Pancreas (tissue), 10 donors: ENCODE measurements at regions not wholly inside any gene's neighbourhood (a gene's known extent, or its start where the extent isn't known, plus 50 kb on each side); places are given as distances from the start of the nearest gene placed in this dataset.

Experiments
- ATAC-seq, 4 donors: fragments of 200-7000 bp; cut with Tn5 transposase; one replicate each; pipeline versions ENCODE4 v1.8.0 to v1.9.1; 2020; ENCODE audit warnings: mild to moderate bottlenecking in 4 of 4, moderate library complexity in 4 of 4
- DNase-seq, 6 donors: peaks; one replicate each; pipeline ENCODE4 v3.0.0-alpha.2; 2020
- FAIRE-seq: peaks from 2 replicates; lab custom pipeline; 2012; peaks lifted over from hg19 to GRCh38; lab: Jason Lieb, UNC
- H3K27ac ChIP-seq, 4 donors: fragments of 200-600 bp; sonication (generic); 1 replicate in 3 of 4; 2 replicates in 1 of 4; pipeline versions ENCODE4 v1.5.0 to v1.8.0; 2020
- H3K27me3 ChIP-seq, 4 donors: fragments of 200-600 bp; one replicate each; pipeline ENCODE4 v1.8.0; 2021
- H3K36me3 ChIP-seq, 3 donors: fragments of 200-600 bp; sonication (generic) in 1 of 3; one replicate each; pipeline versions ENCODE4 v1.5.0 to v1.8.0; 2020 to 2021
- H3K4me1 ChIP-seq, 3 donors: fragments of 200-600 bp; one replicate each; pipeline ENCODE4 v1.8.0; 2021
- H3K4me3 ChIP-seq, 4 donors: fragments of 200-600 bp; sonication (generic) in 2 of 4; one replicate each; pipeline versions ENCODE4 v1.5.0 to v1.8.0; 2020 to 2021
- H3K9me3 ChIP-seq, 4 donors: fragments of 200-600 bp; one replicate each; pipeline ENCODE4 v1.8.0; 2021
- CTCF ChIP-seq, 4 donors: fragments of 200-600 bp; sonication (generic) in 3 of 4; IDR thresholded peaks; one replicate each; pipeline versions ENCODE4 v1.5.0 to v1.8.0; 2021; ENCODE audit warnings: antibody characterized with exemption in 4 of 4
- WGBS, 2 donors: extraction: QIAGEN DNeasy Blood & Tissue Kit; methylation state at CpG; one replicate each; pipeline ENCODE4 v1.1.7; 2013; 5-methylcytosine and 5-hydroxymethylcytosine counted together
- intact Hi-C, 3 donors: fragments of 100-400 bp; cut with DNase I; formaldehyde crosslinking; loops; one replicate each; pipeline versions ENCODE4 v1.11.1 to v1.14.2; 2022
- donor health status: healthy with polysubstance abuse.
- donor health status: DM: no; HTN: no; CAD: no; lungs with moderate emphysema.
- donor health status: DM: no; HTN: no; CAD: no.
- donor health status: control.
- donor health status: control.
- donor health status: Bipolar disorder and iron deficiency.
- donor health status: DM: yes; HTN: yes; CAD: no.
- donor health status: DM: no; HTN: no; CAD: no.
- donor health status: DM: no; HTN: no; CAD: no.
- donor health status: DM: yes; HTN: yes; CAD: no.

GRCh38 chr12:13817131-13817530 lies 164.3 kb downstream of the GRIN2B start:
- H3K4me3 ChIP-seq = no peak overlapping the region
- H3K9me3 ChIP-seq = no peaks in the 10 kb centered on the region
- no peaks in the 10 kb centered on the region for H3K4me1 ChIP-seq
- no peak for TF ChIP-seq CTCF (IDR thresholded peaks at IDR 0.05)
- no peak overlapping the region for H3K27ac ChIP-seq
- ATAC-seq (peak in 1 of 4 donors; percentile 17), FAIRE-seq (no peak), DNase-seq (no peak)
- H3K36me3 ChIP-seq = no peaks in the 10 kb centered on the region
- H3K27me3 ChIP-seq = no peaks in the 10 kb centered on the region
- 45 to 48% methylated on average over 7 of the region's 7 CpGs for WGBS, 2 donors
- intact Hi-C loops = no loop called here

- Histone ChIP-seq H3K27me3 (no peaks in the 10 kb centered on the region), H3K9me3 (no peaks in the 10 kb centered on the region), H3K4me3 (no peak overlapping the region), H3K27ac (no peak overlapping the region), H3K36me3 (no peaks in the 10 kb centered on the region), H3K4me1 (no peaks in the 10 kb centered on the region)
- DNase-seq (no peak), ATAC-seq (no peak), FAIRE-seq (no peak)
- 77 to 80% methylated on average over 2 of the region's 2 CpGs for WGBS, 2 donors
- intact Hi-C loops = no loop called here
- no peak for TF ChIP-seq CTCF (IDR thresholded peaks at IDR 0.05)
Measured at GRCh38 chr12:13816394-13816793, 165.0 kb downstream of the GRIN2B start.

GRCh38 chr12:13812168-13812567 lies 169.2 kb downstream of the GRIN2B start:
- intact Hi-C loops = no loop called here
- Histone ChIP-seq H3K27ac (no peak overlapping the region), H3K4me1 (no peaks in the 10 kb centered on the region), H3K27me3 (no peaks in the 10 kb centered on the region), H3K9me3 (no peaks in the 10 kb centered on the region), H3K36me3 (no peaks in the 10 kb centered on the region), H3K4me3 (no peak overlapping the region)
- no peak for ATAC-seq
- no peak for DNase-seq
- TF ChIP-seq CTCF (IDR thresholded peaks at IDR 0.05) = no peak
- FAIRE-seq = no peak

GRCh38 chr12:13811061-13811460 lies 170.3 kb downstream of the GRIN2B start:
- DNase-seq (no peak), ATAC-seq (no peak), FAIRE-seq (no peak)
- Histone ChIP-seq H3K9me3 (no peaks in the 10 kb centered on the region), H3K27ac (no peak overlapping the region), H3K4me3 (no peak overlapping the region), H3K27me3 (no peaks in the 10 kb centered on the region), H3K36me3 (no peaks in the 10 kb centered on the region), H3K4me1 (no peaks in the 10 kb centered on the region)
- intact Hi-C loops = no loop called here
- 78 to 83% methylated on average over 3 of the region's 3 CpGs for WGBS, 2 donors
- no peak for TF ChIP-seq CTCF (IDR thresholded peaks at IDR 0.05)

GRCh38 chr12:13805041-13805440 lies 176.4 kb downstream of the GRIN2B start:
- H3K4me1 ChIP-seq = no peaks in the 10 kb centered on the region
- ATAC-seq = no peak
- no peaks in the 10 kb centered on the region for H3K9me3 ChIP-seq
- 29 to 43% methylated on average over 3 of the region's 3 CpGs for WGBS, 2 donors
- H3K4me3 ChIP-seq = no peak overlapping the region
- no peaks in the 10 kb centered on the region for H3K27me3 ChIP-seq
- TF ChIP-seq CTCF (IDR thresholded peaks at IDR 0.05) = no peak
- DNase-seq = no peak
- H3K27ac ChIP-seq = no peak overlapping the region
- intact Hi-C loops = no loop called here
- no peaks in the 10 kb centered on the region for H3K36me3 ChIP-seq
- no peak for FAIRE-seq
